ENCODE measurements at regions not wholly inside any gene's neighbourhood (a gene's known extent, or its start where the extent isn't known, plus 50 kb on each side); places are given as distances from the start of the nearest gene placed in this dataset.

- no peak for TF ChIP-seq SP1 (IDR thresholded peaks at IDR 0.05)
- TF ChIP-seq ZNF384 (IDR thresholded peaks at IDR 0.05), result no peak
- no peak for TF ChIP-seq TARDBP (IDR thresholded peaks at IDR 0.05)
- TF ChIP-seq PKNOX1 (IDR thresholded peaks at IDR 0.05), result no peak
- no peak for TF ChIP-seq SUZ12 (IDR thresholded peaks at IDR 0.05)
- TF ChIP-seq FOXM1 (IDR thresholded peaks at IDR 0.05; ENCODE audit: borderline replicate concordance), result no peak
- TF ChIP-seq NFRKB (IDR thresholded peaks at IDR 0.05), result no peak
- no peak for TF ChIP-seq BHLHE40 (IDR thresholded peaks at IDR 0.05; ENCODE audit: borderline replicate concordance)
- TF ChIP-seq HDGF (IDR thresholded peaks at IDR 0.05; ENCODE audit: borderline replicate concordance), result no peak
- no peak for TF ChIP-seq ELF4 (IDR thresholded peaks at IDR 0.05)
- TF ChIP-seq ARNT (IDR thresholded peaks at IDR 0.05), result no peak
- no peak for TF ChIP-seq CTBP1 (IDR thresholded peaks at IDR 0.05; ENCODE audit: borderline replicate concordance)
Observed at GRCh38 chr6:26309731-26310142, 55.3 kb upstream of the BTN3A2 start.

Data from HEK293T (cell line).